ENCODE measurements at regions not wholly inside any gene's neighbourhood (a gene's known extent, or its start where the extent isn't known, plus 50 kb on each side); places are given as distances from the start of the nearest gene placed in this dataset.
"Not testable (repeated sequence)": the region's sequence is repeated elsewhere in the genome, so short reads cannot be mapped to it uniquely, and the experiment has no call there.

DNA sequence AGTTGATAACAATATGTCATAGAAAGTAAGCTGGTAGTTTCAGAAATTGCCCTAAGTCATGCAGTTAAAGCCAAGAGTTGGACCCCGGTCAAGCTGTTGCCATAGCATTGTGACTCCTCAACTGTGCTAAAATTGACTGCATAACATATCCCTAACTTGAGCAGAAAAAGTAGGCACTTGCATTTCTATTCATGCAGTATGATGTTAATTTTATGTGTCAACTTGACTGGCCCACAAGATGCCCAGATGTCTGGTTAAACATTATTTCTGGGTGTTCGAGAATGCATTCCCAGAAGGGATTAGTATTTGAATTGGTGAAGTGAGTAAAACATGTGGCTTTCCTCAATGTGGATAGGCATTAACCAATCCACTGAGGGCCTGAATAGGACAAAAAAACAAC, 136.4 kb downstream of the GPR63 start:
- TF ChIP-seq, protein P1, sequence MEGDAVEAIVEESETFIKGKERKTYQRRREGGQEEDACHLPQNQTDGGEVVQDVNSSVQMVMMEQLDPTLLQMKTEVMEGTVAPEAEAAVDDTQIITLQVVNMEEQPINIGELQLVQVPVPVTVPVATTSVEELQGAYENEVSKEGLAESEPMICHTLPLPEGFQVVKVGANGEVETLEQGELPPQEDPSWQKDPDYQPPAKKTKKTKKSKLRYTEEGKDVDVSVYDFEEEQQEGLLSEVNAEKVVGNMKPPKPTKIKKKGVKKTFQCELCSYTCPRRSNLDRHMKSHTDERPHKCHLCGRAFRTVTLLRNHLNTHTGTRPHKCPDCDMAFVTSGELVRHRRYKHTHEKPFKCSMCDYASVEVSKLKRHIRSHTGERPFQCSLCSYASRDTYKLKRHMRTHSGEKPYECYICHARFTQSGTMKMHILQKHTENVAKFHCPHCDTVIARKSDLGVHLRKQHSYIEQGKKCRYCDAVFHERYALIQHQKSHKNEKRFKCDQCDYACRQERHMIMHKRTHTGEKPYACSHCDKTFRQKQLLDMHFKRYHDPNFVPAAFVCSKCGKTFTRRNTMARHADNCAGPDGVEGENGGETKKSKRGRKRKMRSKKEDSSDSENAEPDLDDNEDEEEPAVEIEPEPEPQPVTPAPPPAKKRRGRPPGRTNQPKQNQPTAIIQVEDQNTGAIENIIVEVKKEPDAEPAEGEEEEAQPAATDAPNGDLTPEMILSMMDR (IDR thresholded peaks at IDR 0.05; ENCODE audit: insufficient read depth, low read length, severe bottlenecking), result no peak
- DNase-seq (ENCODE audit: low read depth) (no peak), FAIRE-seq (no peak)
- Histone ChIP-seq H3K36me3 (ENCODE audit: control insufficient read depth, insufficient read depth, low read length) (no peaks in the 10 kb centered on the region), H3K27me3 (ENCODE audit: control insufficient read depth, insufficient read depth, low read length) (no peaks in the 10 kb centered on the region), H3K4me3 (ENCODE audit: low read depth, low read length) (no peak overlapping the region)

DNA sequence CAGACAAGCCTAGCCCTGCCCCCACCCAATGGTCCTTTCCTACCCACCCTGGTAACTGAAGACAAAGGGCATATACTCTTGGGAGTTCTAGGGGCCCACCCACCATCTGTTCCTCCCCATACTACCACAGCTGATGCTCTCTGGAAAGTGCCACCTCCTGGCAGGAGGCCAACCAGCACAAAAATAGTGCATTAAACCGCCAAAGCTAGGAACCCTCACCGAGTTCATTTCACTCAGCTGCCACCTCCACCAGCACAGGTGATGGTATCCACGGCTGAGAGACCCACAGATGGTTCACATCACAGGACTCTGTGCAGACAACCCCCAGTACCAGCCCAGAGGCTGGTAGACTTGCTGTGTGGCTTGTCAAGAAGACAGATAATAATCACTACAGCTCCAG, 131.5 kb downstream of the FHL5 start:
- H3K27me3 ChIP-seq (ENCODE audit: control insufficient read depth, insufficient read depth, low read length); DNase-seq (ENCODE audit: low read depth); H3K4me3 ChIP-seq (ENCODE audit: low read depth, low read length); H3K36me3 ChIP-seq (ENCODE audit: control insufficient read depth, insufficient read depth, low read length); FAIRE-seq: not testable (repeated sequence)

DNA sequence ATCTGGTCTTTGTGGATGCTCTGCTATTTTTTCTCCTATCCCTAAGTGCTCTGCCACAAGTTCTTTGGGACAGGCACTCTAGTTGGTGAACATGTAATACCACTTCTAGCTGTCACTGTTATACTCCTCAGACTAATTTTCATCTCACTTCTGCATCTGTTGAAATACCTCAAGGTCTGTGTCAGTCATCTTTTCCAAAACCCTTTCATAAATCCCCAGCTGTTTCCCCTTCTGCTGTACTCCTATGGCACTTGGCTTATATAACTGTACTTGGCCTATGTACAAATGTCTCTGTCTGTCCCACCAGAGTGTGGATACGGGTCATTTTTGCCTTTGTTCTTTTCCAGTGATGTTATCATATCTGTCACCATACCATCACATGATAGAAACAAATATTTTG, 124.2 kb downstream of the FHL5 start:
- FAIRE-seq (no peak), DNase-seq (ENCODE audit: low read depth) (no peak)
- TF ChIP-seq, protein P1 (IDR thresholded peaks at IDR 0.05; ENCODE audit: insufficient read depth, low read length, severe bottlenecking), result no peak
- Histone ChIP-seq H3K36me3 (ENCODE audit: control insufficient read depth, insufficient read depth, low read length) (no peaks in the 10 kb centered on the region), H3K27me3 (ENCODE audit: control insufficient read depth, insufficient read depth, low read length) (no peaks in the 10 kb centered on the region), H3K4me3 (ENCODE audit: low read depth, low read length) (no peak overlapping the region)

DNA sequence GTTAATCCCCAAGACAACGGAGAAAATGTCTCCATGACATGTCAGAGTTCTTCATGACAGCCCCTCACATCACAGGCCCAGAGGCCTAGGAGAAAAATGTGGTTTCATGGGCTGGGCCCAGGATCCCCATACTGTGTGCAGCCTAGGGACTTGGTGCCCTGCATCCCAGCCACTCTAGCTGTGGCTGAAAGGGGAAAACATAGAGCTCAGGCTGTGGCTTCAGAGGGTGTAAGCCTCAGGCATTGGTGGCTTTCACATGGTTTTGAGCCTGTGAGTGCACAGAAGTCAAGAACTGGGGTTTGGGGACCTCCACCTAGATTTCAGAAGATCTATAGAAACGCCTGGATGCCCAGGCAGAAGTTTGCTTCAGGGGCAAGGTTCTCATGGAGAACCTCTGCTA, 122.8 kb downstream of the FHL5 start:
- Histone ChIP-seq H3K27me3 (ENCODE audit: control insufficient read depth, insufficient read depth, low read length) (no peaks in the 10 kb centered on the region), H3K4me3 (ENCODE audit: low read depth, low read length) (no peak overlapping the region), H3K36me3 (ENCODE audit: control insufficient read depth, insufficient read depth, low read length) (no peaks in the 10 kb centered on the region)
- TF ChIP-seq, protein P1 (IDR thresholded peaks at IDR 0.05; ENCODE audit: insufficient read depth, low read length, severe bottlenecking), result no peak
- DNase-seq (ENCODE audit: low read depth) (no peak), FAIRE-seq (no peak)

DNA sequence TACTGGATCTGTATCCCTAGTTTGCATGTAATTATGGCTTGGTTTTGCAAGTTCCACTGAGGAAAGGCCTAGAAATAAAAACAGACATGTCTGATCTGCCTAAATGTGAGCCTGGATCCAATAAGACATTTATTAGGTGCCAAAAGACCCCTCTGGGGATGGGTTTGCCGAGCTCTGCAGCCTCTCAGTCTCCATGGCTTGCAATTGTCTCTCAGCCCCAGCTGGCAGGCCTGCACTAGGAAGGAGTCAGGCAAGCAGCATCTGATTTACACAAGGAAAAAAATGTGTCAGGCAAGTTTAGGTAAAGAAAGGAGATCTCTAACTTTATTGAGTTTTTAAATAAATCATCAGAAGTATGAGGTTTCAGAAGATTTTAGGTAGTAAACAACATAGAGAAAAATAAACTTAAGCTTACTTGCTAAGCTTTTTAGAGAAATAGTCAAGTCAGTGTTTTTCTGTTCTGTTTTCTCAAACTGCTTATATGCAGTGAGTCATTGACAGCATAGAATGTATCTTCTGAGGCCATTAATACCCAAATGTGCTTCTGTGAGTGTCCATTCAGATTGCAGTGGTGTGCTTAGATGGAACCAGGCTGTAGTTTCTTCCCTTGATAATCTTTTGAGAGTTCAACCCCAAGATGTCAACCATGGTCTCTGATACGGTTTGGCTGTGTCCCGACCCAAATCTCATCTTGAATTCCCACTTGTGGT, 121.0 kb downstream of the FHL5 start:
- H3K4me3 ChIP-seq (ENCODE audit: low read depth, low read length), result no peak overlapping the region
- DNase-seq (ENCODE audit: low read depth) (no peak), FAIRE-seq (no peak)
- H3K27me3 ChIP-seq (ENCODE audit: control insufficient read depth, insufficient read depth, low read length), result no peaks in the 10 kb centered on the region
- TF ChIP-seq, protein P1 (IDR thresholded peaks at IDR 0.05; ENCODE audit: insufficient read depth, low read length, severe bottlenecking), result no peak
- H3K36me3 ChIP-seq (ENCODE audit: control insufficient read depth, insufficient read depth, low read length), result no peaks in the 10 kb centered on the region

DNA sequence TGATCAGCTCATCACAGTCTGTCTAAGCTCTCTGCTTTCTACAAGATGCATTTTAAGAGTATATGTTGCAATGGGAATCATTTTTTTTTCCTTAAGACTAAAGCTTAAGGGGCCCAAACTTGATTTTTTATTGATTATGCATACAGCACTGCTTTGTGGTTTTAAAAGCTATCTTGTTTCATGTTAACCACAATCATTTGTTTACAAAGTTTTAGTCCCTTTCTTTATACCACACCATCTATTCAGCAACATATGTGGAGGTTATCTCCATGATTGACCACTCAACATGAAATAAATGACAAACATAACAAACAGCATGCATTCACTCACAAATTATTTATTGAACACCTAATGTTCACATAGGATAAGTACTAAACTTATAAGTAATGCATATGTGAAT, 119.1 kb downstream of the FHL5 start:
- Histone ChIP-seq H3K27me3 (ENCODE audit: control insufficient read depth, insufficient read depth, low read length) (no peaks in the 10 kb centered on the region), H3K4me3 (ENCODE audit: low read depth, low read length) (no peak overlapping the region), H3K36me3 (ENCODE audit: control insufficient read depth, insufficient read depth, low read length) (no peaks in the 10 kb centered on the region)
- TF ChIP-seq, protein P1 (IDR thresholded peaks at IDR 0.05; ENCODE audit: insufficient read depth, low read length, severe bottlenecking), result no peak
- DNase-seq (ENCODE audit: low read depth) (no peak), FAIRE-seq (no peak)

Measured in bronchial epithelial cell (primary cell).